Activated CD4-positive, alpha-beta T cell treated with anti-CD3 and anti-CD28 coated beads, Interleukin-2, amount 50 U/mL, for 16 hours (primary cell): ENCODE measurements at regions not wholly inside any gene's neighbourhood (a gene's known extent, or its start where the extent isn't known, plus 50 kb on each side); places are given as distances from the start of the nearest gene placed in this dataset.

ENCODE experiments used
- DNase-seq: peaks from one replicate; pipeline ENCODE4 v3.0.0-alpha.2; 2020

- no peak for DNase-seq
These were observed 58.3 kb upstream of the STXBP1 start for GRCh38 chr9:127553793-127554192.

GRCh38 chr9:127554966-127555839 is 56.9 kb upstream of the STXBP1 start:
- DNase-seq, result no peak

- peak; percentile 88 for DNase-seq
These were observed 55.9 kb upstream of the STXBP1 start for GRCh38 chr9:127555840-127556820.

GRCh38 chr9:127556871-127557270 is 55.2 kb upstream of the STXBP1 start:
- DNase-seq, result no peak

- DNase-seq, result no peak
These were observed 54.6 kb upstream of the STXBP1 start for GRCh38 chr9:127557466-127557869.

- DNase-seq, result no peak
These were observed 54.0 kb upstream of the STXBP1 start for GRCh38 chr9:127557998-127558546.

- no peak for DNase-seq
These were observed 53.4 kb upstream of the STXBP1 start for GRCh38 chr9:127558581-127559246.

GRCh38 chr9:127559247-127559680 is 52.8 kb upstream of the STXBP1 start:
- DNase-seq, result no peak

GRCh38 chr9:127561491-127562278 is 50.4 kb upstream of the STXBP1 start:
- no peak for DNase-seq
